HEK293T (cell line): ENCODE measurements at regions not wholly inside any gene's neighbourhood (a gene's known extent, or its start where the extent isn't known, plus 50 kb on each side); places are given as distances from the start of the nearest gene placed in this dataset.

Experiments used
- ARNT ChIP-seq: fragments of 450-650 bp; IDR thresholded peaks from 2 replicates; pipeline ENCODE4 v1.6.1; 2017; ENCODE audit warnings: mild to moderate bottlenecking
- BHLHE40 ChIP-seq: fragments of 450-650 bp; IDR thresholded peaks from 2 replicates; pipeline ENCODE4 v1.6.1; 2016; ENCODE audit warnings: mild to moderate bottlenecking, moderate library complexity, borderline replicate concordance
- CTBP1 ChIP-seq: fragments of 450-650 bp; IDR thresholded peaks from 2 replicates; pipeline ENCODE4 v1.6.1; 2016; ENCODE audit warnings: borderline replicate concordance
- LEF1 ChIP-seq: fragments of 450-650 bp; IDR thresholded peaks from 2 replicates; pipeline ENCODE4 v1.6.1; 2017; ENCODE audit warnings: mild to moderate bottlenecking, borderline replicate concordance
- NFRKB ChIP-seq: fragments of 450-650 bp; IDR thresholded peaks from 2 replicates; pipeline ENCODE4 v1.6.1; 2016; ENCODE audit warnings: mild to moderate bottlenecking, moderate library complexity

- no peak for TF ChIP-seq NFRKB
- TF ChIP-seq ARNT, result no peak
- TF ChIP-seq LEF1, result no peak
- no peak for TF ChIP-seq CTBP1
- TF ChIP-seq BHLHE40, result no peak
Observed at GRCh38 chr5:164934561-164934960, 1429.1 kb downstream of the MAT2B start.
